ENCODE measurements at regions not wholly inside any gene's neighbourhood (a gene's known extent, or its start where the extent isn't known, plus 50 kb on each side); places are given as distances from the start of the nearest gene placed in this dataset.

GRCh38 chr20:39946931-39947330 lies 742.1 kb downstream of the MAFB start:
- Histone ChIP-seq H3K79me2 (ENCODE audit: control insufficient read depth, low read length) (no peaks in the 10 kb centered on the region), H3K4me1 (ENCODE audit: control insufficient read depth, low read length) (no peaks in the 10 kb centered on the region), H3K27me3 (ENCODE audit: control insufficient read depth, low read length) (no peaks in the 10 kb centered on the region), H3K27ac (ENCODE audit: low read depth, low read length) (no peak overlapping the region), H3K36me3 (ENCODE audit: control insufficient read depth, low read length) (no peaks in the 10 kb centered on the region), H3K4me3 (ENCODE audit: low read length) (no peak overlapping the region), H4K20me1 (ENCODE audit: control insufficient read depth, insufficient read depth, low read depth, low read length) (no peaks in the 10 kb centered on the region), H3K9me2 (replicated peaks; ENCODE audit: control insufficient read depth, low read length) (no peaks in the 10 kb centered on the region), H3F3A (ENCODE audit: control insufficient read depth, insufficient read depth) (no peaks in the 10 kb centered on the region), H3K4me2 (ENCODE audit: low read length) (no peak overlapping the region), H3K9me3 (ENCODE audit: control insufficient read depth, insufficient read depth, low read length) (no peaks in the 10 kb centered on the region)
- TF ChIP-seq, protein P1, sequence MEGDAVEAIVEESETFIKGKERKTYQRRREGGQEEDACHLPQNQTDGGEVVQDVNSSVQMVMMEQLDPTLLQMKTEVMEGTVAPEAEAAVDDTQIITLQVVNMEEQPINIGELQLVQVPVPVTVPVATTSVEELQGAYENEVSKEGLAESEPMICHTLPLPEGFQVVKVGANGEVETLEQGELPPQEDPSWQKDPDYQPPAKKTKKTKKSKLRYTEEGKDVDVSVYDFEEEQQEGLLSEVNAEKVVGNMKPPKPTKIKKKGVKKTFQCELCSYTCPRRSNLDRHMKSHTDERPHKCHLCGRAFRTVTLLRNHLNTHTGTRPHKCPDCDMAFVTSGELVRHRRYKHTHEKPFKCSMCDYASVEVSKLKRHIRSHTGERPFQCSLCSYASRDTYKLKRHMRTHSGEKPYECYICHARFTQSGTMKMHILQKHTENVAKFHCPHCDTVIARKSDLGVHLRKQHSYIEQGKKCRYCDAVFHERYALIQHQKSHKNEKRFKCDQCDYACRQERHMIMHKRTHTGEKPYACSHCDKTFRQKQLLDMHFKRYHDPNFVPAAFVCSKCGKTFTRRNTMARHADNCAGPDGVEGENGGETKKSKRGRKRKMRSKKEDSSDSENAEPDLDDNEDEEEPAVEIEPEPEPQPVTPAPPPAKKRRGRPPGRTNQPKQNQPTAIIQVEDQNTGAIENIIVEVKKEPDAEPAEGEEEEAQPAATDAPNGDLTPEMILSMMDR (IDR thresholded peaks at IDR 0.05; ENCODE audit: low read depth, low read length, poor library complexity, severe bottlenecking): no peak
- TF ChIP-seq EZH2phosphoT487 (IDR thresholded peaks at IDR 0.05; ENCODE audit: borderline replicate concordance, low read length): no peak

DNA sequence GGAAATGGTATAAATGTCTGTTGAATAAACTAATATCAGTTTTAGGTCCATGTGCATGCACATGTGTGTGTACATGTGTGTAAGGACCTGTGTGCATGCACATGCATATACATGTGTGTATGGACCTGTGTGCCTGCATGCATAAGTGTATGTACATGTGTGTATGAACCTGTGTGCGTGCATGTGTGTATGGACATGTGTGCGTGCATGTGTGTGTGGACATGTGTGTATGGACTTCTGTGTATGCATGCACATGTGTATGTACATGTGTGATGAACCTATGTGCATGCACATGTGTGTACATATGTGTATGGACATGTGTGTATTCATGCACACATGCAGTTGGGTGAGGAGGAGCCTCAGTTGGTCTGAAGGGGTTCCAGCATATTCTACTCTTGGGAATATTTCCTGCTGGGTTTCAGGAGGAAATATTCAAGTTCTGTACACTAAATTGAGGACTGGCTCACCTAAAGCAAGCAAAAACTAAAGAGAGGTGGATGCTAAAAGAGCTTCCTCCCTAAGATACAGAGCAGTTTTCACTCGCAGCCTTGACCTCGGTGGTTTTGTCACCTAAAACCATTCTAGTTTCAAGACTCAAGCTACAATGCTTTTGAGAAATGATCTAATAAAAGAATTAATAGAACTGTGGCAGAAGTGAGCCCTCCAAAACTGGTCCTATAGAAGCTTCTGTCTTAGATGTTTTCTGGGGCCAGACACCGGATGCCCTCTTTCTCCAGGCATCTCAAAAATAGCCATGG lies 742.8 kb downstream of the MAFB start:
- no peaks in the 10 kb centered on the region for H3K36me3 ChIP-seq (ENCODE audit: control insufficient read depth, low read length)
- H3K4me1 ChIP-seq (ENCODE audit: control insufficient read depth, low read length): no peaks in the 10 kb centered on the region
- TF ChIP-seq, protein P1 (IDR thresholded peaks at IDR 0.05; ENCODE audit: low read depth, low read length, poor library complexity, severe bottlenecking): no peak
- TF ChIP-seq EZH2phosphoT487 (IDR thresholded peaks at IDR 0.05; ENCODE audit: borderline replicate concordance, low read length): no peak
- H3K9me2 ChIP-seq (replicated peaks; ENCODE audit: control insufficient read depth, low read length): no peaks in the 10 kb centered on the region
- H3K79me2 ChIP-seq (ENCODE audit: control insufficient read depth, low read length): no peaks in the 10 kb centered on the region
- H3F3A ChIP-seq (ENCODE audit: control insufficient read depth, insufficient read depth): no peaks in the 10 kb centered on the region
- H3K27ac ChIP-seq (ENCODE audit: low read depth, low read length): no peak overlapping the region
- no peak overlapping the region for H3K4me2 ChIP-seq (ENCODE audit: low read length)
- no peaks in the 10 kb centered on the region for H4K20me1 ChIP-seq (ENCODE audit: control insufficient read depth, insufficient read depth, low read depth, low read length)
- H3K27me3 ChIP-seq (ENCODE audit: control insufficient read depth, low read length): no peaks in the 10 kb centered on the region
- no peaks in the 10 kb centered on the region for H3K9me3 ChIP-seq (ENCODE audit: control insufficient read depth, insufficient read depth, low read length)
- H3K4me3 ChIP-seq (ENCODE audit: low read length): no peak overlapping the region

- Histone ChIP-seq H3K4me1 (ENCODE audit: control insufficient read depth, low read length) (no peaks in the 10 kb centered on the region), H3K9me3 (ENCODE audit: control insufficient read depth, insufficient read depth, low read length) (no peaks in the 10 kb centered on the region), H3K4me2 (ENCODE audit: low read length) (no peak overlapping the region), H3K9me2 (replicated peaks; ENCODE audit: control insufficient read depth, low read length) (no peaks in the 10 kb centered on the region), H3K27me3 (ENCODE audit: control insufficient read depth, low read length) (no peaks in the 10 kb centered on the region), H3K4me3 (ENCODE audit: low read length) (no peak overlapping the region), H4K20me1 (ENCODE audit: control insufficient read depth, insufficient read depth, low read depth, low read length) (no peaks in the 10 kb centered on the region), H3F3A (ENCODE audit: control insufficient read depth, insufficient read depth) (no peaks in the 10 kb centered on the region), H3K79me2 (ENCODE audit: control insufficient read depth, low read length) (no peaks in the 10 kb centered on the region), H3K27ac (ENCODE audit: low read depth, low read length) (no peak overlapping the region), H3K36me3 (ENCODE audit: control insufficient read depth, low read length) (no peaks in the 10 kb centered on the region)
- TF ChIP-seq, protein P1 (IDR thresholded peaks at IDR 0.05; ENCODE audit: low read depth, low read length, poor library complexity, severe bottlenecking): no peak
- no peak for TF ChIP-seq EZH2phosphoT487 (IDR thresholded peaks at IDR 0.05; ENCODE audit: borderline replicate concordance, low read length)
Measured at GRCh38 chr20:39944861-39945260, 744.2 kb downstream of the MAFB start.

All from DOHH2 (cell line).